Astrocyte of the cerebellum (primary cell): ENCODE measurements at regions not wholly inside any gene's neighbourhood (a gene's known extent, or its start where the extent isn't known, plus 50 kb on each side); places are given as distances from the start of the nearest gene placed in this dataset.

Experiments used
- DNase-seq: peaks from one replicate; pipeline ENCODE4 v3.0.0-alpha.2; 2011; ENCODE audit warnings: low read depth
- H3K4me3 ChIP-seq: 2 replicates; pipeline ENCODE4 v1.5.1; 2011; ENCODE audit warnings: mild to moderate bottlenecking, low read depth, low read length, moderate library complexity
- in situ Hi-C: cut with HindIII; loops from 2 replicates; pipeline ENCODE4 v1.10.0; 2017; ENCODE audit warnings: low sequenced_read_pairs
- TF ChIP-seq, protein P1 (sequence below): IDR thresholded peaks from 2 replicates; pipeline ENCODE4 v1.5.1; 2012; ENCODE audit warnings: low read length, low read depth, moderate library complexity, mild to moderate bottlenecking; ENCODE audit errors: missing control alignments

GRCh38 chr6:21300439-21300838, 293.1 kb upstream of the SOX4 start:
- H3K4me3 ChIP-seq: no peak overlapping the region
- TF ChIP-seq, protein P1, sequence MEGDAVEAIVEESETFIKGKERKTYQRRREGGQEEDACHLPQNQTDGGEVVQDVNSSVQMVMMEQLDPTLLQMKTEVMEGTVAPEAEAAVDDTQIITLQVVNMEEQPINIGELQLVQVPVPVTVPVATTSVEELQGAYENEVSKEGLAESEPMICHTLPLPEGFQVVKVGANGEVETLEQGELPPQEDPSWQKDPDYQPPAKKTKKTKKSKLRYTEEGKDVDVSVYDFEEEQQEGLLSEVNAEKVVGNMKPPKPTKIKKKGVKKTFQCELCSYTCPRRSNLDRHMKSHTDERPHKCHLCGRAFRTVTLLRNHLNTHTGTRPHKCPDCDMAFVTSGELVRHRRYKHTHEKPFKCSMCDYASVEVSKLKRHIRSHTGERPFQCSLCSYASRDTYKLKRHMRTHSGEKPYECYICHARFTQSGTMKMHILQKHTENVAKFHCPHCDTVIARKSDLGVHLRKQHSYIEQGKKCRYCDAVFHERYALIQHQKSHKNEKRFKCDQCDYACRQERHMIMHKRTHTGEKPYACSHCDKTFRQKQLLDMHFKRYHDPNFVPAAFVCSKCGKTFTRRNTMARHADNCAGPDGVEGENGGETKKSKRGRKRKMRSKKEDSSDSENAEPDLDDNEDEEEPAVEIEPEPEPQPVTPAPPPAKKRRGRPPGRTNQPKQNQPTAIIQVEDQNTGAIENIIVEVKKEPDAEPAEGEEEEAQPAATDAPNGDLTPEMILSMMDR: no peak
- DNase-seq: no peak
- in situ Hi-C loops: no loop called here

DNA sequence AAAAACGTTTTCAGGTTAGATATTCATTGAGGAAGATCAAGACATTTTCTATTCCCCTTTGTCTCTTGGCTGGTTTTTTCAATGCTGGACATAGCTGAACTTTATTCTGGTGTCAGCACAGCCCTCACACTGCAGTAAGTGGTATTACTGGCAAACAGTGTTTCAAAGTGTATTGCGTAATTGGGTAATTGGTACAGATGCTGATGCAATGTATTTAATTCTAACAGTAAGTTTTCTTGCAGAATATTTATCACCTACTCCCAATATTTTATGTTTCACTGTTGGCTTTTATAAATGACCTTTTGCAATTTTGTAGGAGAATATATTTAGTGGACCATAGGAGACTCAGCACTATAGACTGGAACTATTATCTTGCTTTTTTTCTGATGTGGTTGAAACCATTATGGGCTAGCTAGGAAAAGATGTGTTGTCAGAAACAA, 287.6 kb upstream of the SOX4 start:
- TF ChIP-seq, protein P1: peak; percentile 24
- in situ Hi-C loops: no loop called here
- H3K4me3 ChIP-seq: no peak overlapping the region
- no peak for DNase-seq

DNA sequence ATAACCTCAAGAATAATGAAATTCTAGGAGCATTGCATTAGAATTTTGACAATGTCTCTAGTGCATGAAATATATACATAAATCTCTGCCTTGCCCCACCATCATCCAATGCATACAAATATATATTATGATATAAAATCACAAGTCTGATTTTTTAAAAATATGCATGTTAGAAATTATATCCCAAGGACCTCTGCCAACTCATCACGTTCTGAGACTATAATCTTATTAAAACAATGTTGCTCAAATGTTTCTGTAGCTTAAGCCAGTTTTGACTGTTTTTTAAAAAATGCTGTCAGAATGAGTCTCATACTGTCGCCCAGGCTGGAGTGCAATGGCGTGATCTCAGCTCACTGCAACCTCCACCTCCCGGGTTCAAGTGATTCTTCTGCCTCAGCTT, 287.0 kb upstream of the SOX4 start:
- no peak overlapping the region for H3K4me3 ChIP-seq
- no peak for DNase-seq
- in situ Hi-C loops: no loop called here
- TF ChIP-seq, protein P1: no peak

DNA sequence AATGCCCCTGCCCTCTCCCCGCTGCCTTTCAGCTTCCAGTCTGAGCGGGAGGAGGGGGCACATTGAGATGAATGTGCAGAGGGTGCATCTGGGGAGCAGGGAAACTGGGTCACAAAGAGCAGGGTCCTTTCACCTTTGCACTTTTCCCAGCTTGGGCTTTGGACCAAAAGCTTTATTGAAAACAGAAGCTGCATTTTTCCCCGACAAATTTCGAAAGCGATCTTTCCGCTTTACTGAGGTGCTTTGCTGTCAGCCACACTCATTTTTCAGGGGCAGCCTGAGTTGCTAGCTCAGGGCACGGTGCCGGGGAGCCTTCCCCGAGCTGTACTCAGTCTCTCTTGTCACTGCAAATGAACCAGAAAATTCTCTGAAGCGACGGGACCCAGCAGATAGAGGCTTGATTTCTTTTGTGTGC, 283.7 kb upstream of the SOX4 start:
- DNase-seq: no peak
- TF ChIP-seq, protein P1: no peak
- in situ Hi-C loops: no loop called here
- H3K4me3 ChIP-seq: peak overlapping the region; percentile 14

DNA sequence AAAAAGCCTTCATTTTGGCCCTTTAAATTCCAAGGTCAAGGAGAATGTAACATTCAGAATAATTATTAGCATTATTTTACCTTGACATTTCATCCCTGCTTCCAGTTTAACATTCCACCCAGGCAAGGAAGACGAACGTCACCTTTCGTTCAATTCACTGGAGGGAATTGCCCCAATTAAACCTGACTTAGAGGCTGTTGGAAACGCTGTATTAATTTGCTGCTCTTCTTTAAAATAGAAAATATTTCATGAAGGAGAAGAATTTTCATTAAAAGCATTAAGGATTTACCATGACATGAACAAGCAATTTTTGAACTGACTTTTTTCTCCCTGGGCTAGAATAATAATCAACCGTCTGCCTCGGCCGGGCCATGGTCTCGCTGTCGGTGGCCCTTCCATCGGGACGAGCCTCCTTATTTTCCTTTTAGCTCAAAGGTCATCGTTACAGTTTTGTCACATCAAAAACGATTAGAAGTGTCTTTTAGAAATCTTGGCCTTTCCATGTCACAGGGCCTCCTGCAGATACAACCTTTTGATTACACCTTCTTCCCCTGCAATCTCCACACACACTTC, 282.9 kb upstream of the SOX4 start:
- in situ Hi-C loops: no loop called here
- no peak overlapping the region for H3K4me3 ChIP-seq
- DNase-seq: no peak
- TF ChIP-seq, protein P1: no peak

- H3K4me3 ChIP-seq: no peak overlapping the region
- in situ Hi-C loops: no loop called here
- TF ChIP-seq, protein P1: no peak
- no peak for DNase-seq
These were observed 281.4 kb upstream of the SOX4 start for GRCh38 chr6:21312118-21312517.
